Activated T-cell treated with anti-CD3 and anti-CD28 coated beads, Interleukin-2, amount 50 U/mL, for 24 hours (primary cell): ENCODE measurements at regions not wholly inside any gene's neighbourhood (a gene's known extent, or its start where the extent isn't known, plus 50 kb on each side); places are given as distances from the start of the nearest gene placed in this dataset.

Experiments used
- DNase-seq: peaks from one replicate; pipeline ENCODE4 v3.0.0-alpha.2; 2020
- H3K27ac Mint-ChIP-seq: 2 replicates; pipeline ENCODE4 v1.8.0; 2020; ENCODE audit warnings: mild to moderate bottlenecking, mixed read lengths
- H3K27me3 Mint-ChIP-seq: 2 replicates; pipeline ENCODE4 v1.8.0; 2020; ENCODE audit warnings: mixed read lengths
- H3K36me3 Mint-ChIP-seq: 2 replicates; pipeline ENCODE4 v1.8.0; 2020; ENCODE audit warnings: low read depth, mixed read lengths
- H3K4me1 Mint-ChIP-seq: 2 replicates; pipeline ENCODE4 v1.8.0; 2020; ENCODE audit warnings: low read depth, mixed read lengths
- H3K4me3 Mint-ChIP-seq: 2 replicates; pipeline ENCODE4 v1.8.0; 2020; ENCODE audit warnings: mild to moderate bottlenecking, moderate library complexity, mixed read lengths
- H3K9me3 Mint-ChIP-seq: 2 replicates; pipeline ENCODE4 v1.8.0; 2020; ENCODE audit warnings: mixed read lengths

- H3K4me1 Mint-ChIP-seq: no peaks in the 10 kb centered on the region
- H3K4me3 Mint-ChIP-seq: no peak overlapping the region
- H3K27ac Mint-ChIP-seq: no peak overlapping the region
- peaks cover 7% of the 10 kb centered on the region for H3K9me3 Mint-ChIP-seq
- DNase-seq: no peak
- no peaks in the 10 kb centered on the region for H3K27me3 Mint-ChIP-seq
- no peaks in the 10 kb centered on the region for H3K36me3 Mint-ChIP-seq
These were observed 1239.7 kb downstream of the C4orf33 start for GRCh38 chr4:130335417-130336194.

GRCh38 chr4:130336585-130337217 lies 1240.7 kb downstream of the C4orf33 start:
- Mint-ChIP-seq H3K9me3 (peaks cover 7% of the 10 kb centered on the region), H3K27me3 (no peaks in the 10 kb centered on the region), H3K36me3 (no peaks in the 10 kb centered on the region), H3K4me3 (no peak overlapping the region), H3K4me1 (no peaks in the 10 kb centered on the region), H3K27ac (no peak overlapping the region)
- no peak for DNase-seq

- H3K36me3 Mint-ChIP-seq: no peaks in the 10 kb centered on the region
- DNase-seq: no peak
- H3K27me3 Mint-ChIP-seq: no peaks in the 10 kb centered on the region
- H3K9me3 Mint-ChIP-seq: peaks cover 7% of the 10 kb centered on the region
- H3K27ac Mint-ChIP-seq: no peak overlapping the region
- H3K4me1 Mint-ChIP-seq: no peaks in the 10 kb centered on the region
- no peak overlapping the region for H3K4me3 Mint-ChIP-seq
These were observed 1242.9 kb downstream of the C4orf33 start for GRCh38 chr4:130338851-130339250.

- no peaks in the 10 kb centered on the region for H3K27me3 Mint-ChIP-seq
- no peaks in the 10 kb centered on the region for H3K9me3 Mint-ChIP-seq
- DNase-seq: no peak
- no peaks in the 10 kb centered on the region for H3K36me3 Mint-ChIP-seq
- H3K4me1 Mint-ChIP-seq: no peaks in the 10 kb centered on the region
- no peak overlapping the region for H3K4me3 Mint-ChIP-seq
- no peak overlapping the region for H3K27ac Mint-ChIP-seq
These were observed 1253.8 kb downstream of the C4orf33 start for GRCh38 chr4:130349745-130350144.

GRCh38 chr4:130356873-130357272 lies 1260.9 kb downstream of the C4orf33 start:
- Mint-ChIP-seq H3K4me3 (no peak overlapping the region), H3K36me3 (no peaks in the 10 kb centered on the region), H3K4me1 (no peaks in the 10 kb centered on the region), H3K9me3 (peaks cover 5% of the 10 kb centered on the region), H3K27ac (no peak overlapping the region), H3K27me3 (no peaks in the 10 kb centered on the region)
- no peak for DNase-seq

- H3K27me3 Mint-ChIP-seq: no peaks in the 10 kb centered on the region
- H3K36me3 Mint-ChIP-seq: no peaks in the 10 kb centered on the region
- no peak for DNase-seq
- H3K9me3 Mint-ChIP-seq: peaks cover 5% of the 10 kb centered on the region
- no peak overlapping the region for H3K4me3 Mint-ChIP-seq
- H3K4me1 Mint-ChIP-seq: no peaks in the 10 kb centered on the region
- H3K27ac Mint-ChIP-seq: no peak overlapping the region
These were observed 1263.6 kb downstream of the C4orf33 start for GRCh38 chr4:130359542-130359941.

GRCh38 chr4:130361616-130362015 lies 1265.7 kb downstream of the C4orf33 start:
- H3K4me3 Mint-ChIP-seq: no peak overlapping the region
- H3K9me3 Mint-ChIP-seq: peaks cover 7% of the 10 kb centered on the region
- no peaks in the 10 kb centered on the region for H3K4me1 Mint-ChIP-seq
- no peaks in the 10 kb centered on the region for H3K27me3 Mint-ChIP-seq
- no peak for DNase-seq
- H3K27ac Mint-ChIP-seq: no peak overlapping the region
- H3K36me3 Mint-ChIP-seq: no peaks in the 10 kb centered on the region

- peaks cover 4% of the 10 kb centered on the region for H3K9me3 Mint-ChIP-seq
- no peak overlapping the region for H3K27ac Mint-ChIP-seq
- no peak for DNase-seq
- H3K36me3 Mint-ChIP-seq: no peaks in the 10 kb centered on the region
- no peak overlapping the region for H3K4me3 Mint-ChIP-seq
- no peaks in the 10 kb centered on the region for H3K4me1 Mint-ChIP-seq
- no peaks in the 10 kb centered on the region for H3K27me3 Mint-ChIP-seq
These were observed 1272.7 kb downstream of the C4orf33 start for GRCh38 chr4:130368668-130369067.

GRCh38 chr4:130393231-130393630 lies 1297.3 kb downstream of the C4orf33 start:
- Mint-ChIP-seq H3K4me3 (no peak overlapping the region), H3K9me3 (peaks cover 3% of the 10 kb centered on the region), H3K27me3 (no peaks in the 10 kb centered on the region), H3K27ac (no peak overlapping the region), H3K36me3 (no peaks in the 10 kb centered on the region), H3K4me1 (no peaks in the 10 kb centered on the region)
- no peak for DNase-seq

GRCh38 chr4:130393642-130394041 lies 1297.7 kb downstream of the C4orf33 start:
- Mint-ChIP-seq H3K27me3 (no peaks in the 10 kb centered on the region), H3K9me3 (peaks cover 3% of the 10 kb centered on the region), H3K36me3 (no peaks in the 10 kb centered on the region), H3K4me3 (no peak overlapping the region), H3K27ac (no peak overlapping the region), H3K4me1 (no peaks in the 10 kb centered on the region)
- DNase-seq: no peak

- Mint-ChIP-seq H3K27ac (no peak overlapping the region), H3K36me3 (no peaks in the 10 kb centered on the region), H3K4me3 (no peak overlapping the region), H3K9me3 (peaks cover 7% of the 10 kb centered on the region), H3K27me3 (no peaks in the 10 kb centered on the region), H3K4me1 (no peaks in the 10 kb centered on the region)
- DNase-seq: no peak
These were observed 1299.9 kb downstream of the C4orf33 start for GRCh38 chr4:130395871-130396270.

- no peak overlapping the region for H3K4me3 Mint-ChIP-seq
- H3K36me3 Mint-ChIP-seq: no peaks in the 10 kb centered on the region
- H3K27me3 Mint-ChIP-seq: no peaks in the 10 kb centered on the region
- no peak for DNase-seq
- H3K9me3 Mint-ChIP-seq: peaks cover 11% of the 10 kb centered on the region
- H3K4me1 Mint-ChIP-seq: no peaks in the 10 kb centered on the region
- H3K27ac Mint-ChIP-seq: no peak overlapping the region
These were observed 1307.3 kb downstream of the C4orf33 start for GRCh38 chr4:130403221-130403620.

- no peak overlapping the region for H3K4me3 Mint-ChIP-seq
- no peaks in the 10 kb centered on the region for H3K4me1 Mint-ChIP-seq
- no peaks in the 10 kb centered on the region for H3K27me3 Mint-ChIP-seq
- H3K36me3 Mint-ChIP-seq: no peaks in the 10 kb centered on the region
- peaks cover 12% of the 10 kb centered on the region for H3K9me3 Mint-ChIP-seq
- no peak for DNase-seq
- H3K27ac Mint-ChIP-seq: no peak overlapping the region
These were observed 1320.3 kb downstream of the C4orf33 start for GRCh38 chr4:130416228-130416627.

- Mint-ChIP-seq H3K4me1 (no peaks in the 10 kb centered on the region), H3K27ac (no peak overlapping the region), H3K9me3 (peaks cover 7% of the 10 kb centered on the region), H3K36me3 (no peaks in the 10 kb centered on the region), H3K27me3 (no peaks in the 10 kb centered on the region), H3K4me3 (no peak overlapping the region)
- no peak for DNase-seq
These were observed 1323.4 kb downstream of the C4orf33 start for GRCh38 chr4:130419211-130419975.

GRCh38 chr4:130422261-130422660 lies 1326.3 kb downstream of the C4orf33 start:
- no peak for DNase-seq
- Mint-ChIP-seq H3K4me3 (no peak overlapping the region), H3K27ac (no peak overlapping the region), H3K4me1 (no peaks in the 10 kb centered on the region), H3K27me3 (no peaks in the 10 kb centered on the region), H3K36me3 (no peaks in the 10 kb centered on the region), H3K9me3 (peaks cover 8% of the 10 kb centered on the region)
